GM04503 (cell line): ENCODE measurements at regions not wholly inside any gene's neighbourhood (a gene's known extent, or its start where the extent isn't known, plus 50 kb on each side); places are given as distances from the start of the nearest gene placed in this dataset.

Source experiments
- DNase-seq: peaks from one replicate; pipeline ENCODE4 v3.0.0-alpha.2; 2012; ENCODE audit warnings: low read depth

DNA sequence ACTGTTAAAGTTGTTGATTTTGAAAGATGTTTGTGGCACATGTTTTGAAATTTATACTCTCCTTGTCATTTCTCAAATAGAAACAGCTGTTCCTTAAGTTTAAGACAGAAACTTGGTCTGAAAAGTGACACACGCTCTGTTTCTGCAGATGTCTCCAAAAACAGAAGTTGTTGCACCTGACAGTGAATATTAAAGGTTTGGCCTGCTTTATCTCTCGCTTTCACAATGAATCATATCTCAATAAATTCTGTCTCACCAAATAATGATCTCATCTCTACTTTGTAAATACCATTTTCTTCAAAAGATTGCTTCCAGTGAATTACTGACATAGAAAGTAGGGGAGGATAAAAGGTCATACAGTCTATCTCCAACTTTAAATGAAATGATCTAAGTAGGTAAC lies 294.9 kb upstream of the SYT4 start:
- DNase-seq: no peak

GRCh38 chr18:43574974-43575373 lies 297.7 kb upstream of the SYT4 start:
- DNase-seq: no peak

DNA sequence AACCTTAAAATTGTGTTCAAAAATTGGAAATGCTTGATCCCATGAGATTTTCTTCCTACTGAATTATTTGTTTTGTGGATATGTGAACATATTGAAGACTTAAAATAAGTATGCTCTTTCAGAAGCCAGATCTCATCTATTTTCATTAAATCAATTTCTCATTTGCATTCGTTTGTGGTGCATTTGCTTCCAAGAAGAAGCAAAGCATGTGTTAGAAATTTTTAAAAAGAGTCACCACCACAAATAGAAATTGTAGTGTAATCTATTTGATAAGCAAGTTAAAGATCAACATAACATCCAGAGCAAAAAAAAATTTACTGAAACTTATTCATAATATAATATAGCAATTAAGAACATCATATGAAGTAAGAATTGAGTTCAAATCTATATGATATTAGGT lies 300.9 kb upstream of the SYT4 start:
- no peak for DNase-seq

GRCh38 chr18:43578706-43579105 lies 301.4 kb upstream of the SYT4 start:
- no peak for DNase-seq

DNA sequence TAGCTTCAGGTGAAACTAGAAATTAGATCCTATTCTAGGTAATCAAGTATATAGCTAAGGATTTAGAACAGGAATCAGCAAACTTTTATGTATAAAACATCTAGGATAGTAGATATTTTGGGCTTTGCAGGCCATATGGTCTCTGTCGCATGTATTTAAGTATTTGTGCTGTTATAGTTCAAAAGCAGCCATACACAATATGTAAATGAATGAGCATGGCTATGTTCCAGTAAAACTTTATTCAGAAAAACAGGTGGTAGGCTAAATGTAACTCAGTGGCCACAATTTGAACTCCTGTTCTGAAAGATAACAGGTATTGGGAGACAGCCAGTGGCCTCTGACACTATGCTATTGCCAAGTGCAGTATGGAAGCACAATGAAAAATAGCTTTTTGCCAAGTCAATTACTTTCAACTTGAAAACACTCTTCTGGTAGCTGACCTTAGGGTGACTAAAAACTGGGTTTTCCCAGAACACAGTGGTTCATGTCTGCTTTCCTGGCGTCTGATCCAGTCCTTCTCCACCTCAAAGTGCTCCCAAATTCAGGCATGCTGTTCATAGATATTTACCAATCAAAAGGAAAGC lies 304.7 kb upstream of the SYT4 start:
- DNase-seq: no peak

DNA sequence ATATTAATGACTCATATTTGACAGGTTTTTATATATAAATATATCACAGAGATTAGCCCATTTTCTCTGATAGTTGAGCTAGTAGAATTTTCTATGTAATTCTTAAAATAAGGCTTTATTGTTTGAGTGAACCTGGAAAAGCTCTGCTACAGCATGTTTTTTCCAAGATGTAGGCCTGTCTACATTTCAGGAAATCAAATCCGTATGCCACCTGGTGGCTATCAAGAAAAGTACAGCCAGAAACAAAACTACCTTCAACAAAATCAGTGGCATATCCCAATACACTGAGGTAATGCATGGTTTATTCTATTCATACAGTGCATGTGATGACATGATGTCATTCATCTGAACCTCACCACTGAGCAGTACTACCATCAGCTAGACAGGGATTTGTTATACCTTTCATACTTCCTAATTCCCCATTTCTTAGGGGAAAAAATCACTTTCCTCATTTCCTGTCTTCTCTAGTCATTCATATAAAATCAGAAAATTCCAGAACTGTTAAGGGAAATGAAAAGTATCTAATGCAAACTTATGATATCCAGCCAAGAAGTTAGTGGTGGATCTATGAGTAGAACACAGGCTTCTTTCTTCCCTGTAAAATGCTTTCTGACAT lies 310.4 kb upstream of the SYT4 start:
- no peak for DNase-seq

DNA sequence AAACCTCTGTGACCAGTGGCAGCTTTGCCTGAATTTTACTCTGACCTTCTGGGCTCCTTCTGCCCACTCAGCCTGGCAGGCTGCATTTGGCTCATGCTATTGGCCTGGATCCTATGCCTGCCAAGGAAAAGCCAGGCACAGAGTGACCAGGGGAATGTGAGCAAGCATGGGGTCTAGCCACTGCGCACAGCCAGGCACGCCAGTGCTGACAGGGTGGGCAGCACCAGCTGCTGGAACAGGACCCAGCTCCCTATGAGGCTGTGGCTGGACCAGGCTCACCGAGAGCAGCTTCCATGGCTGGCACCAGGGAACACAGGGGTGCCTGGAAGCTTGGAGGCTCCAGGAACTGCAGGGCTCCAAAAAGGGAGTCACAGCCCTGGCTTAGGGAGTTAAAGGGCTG lies 311.5 kb upstream of the SYT4 start:
- DNase-seq: no peak

GRCh38 chr18:43589611-43590151 lies 312.4 kb upstream of the SYT4 start:
- no peak for DNase-seq

DNA sequence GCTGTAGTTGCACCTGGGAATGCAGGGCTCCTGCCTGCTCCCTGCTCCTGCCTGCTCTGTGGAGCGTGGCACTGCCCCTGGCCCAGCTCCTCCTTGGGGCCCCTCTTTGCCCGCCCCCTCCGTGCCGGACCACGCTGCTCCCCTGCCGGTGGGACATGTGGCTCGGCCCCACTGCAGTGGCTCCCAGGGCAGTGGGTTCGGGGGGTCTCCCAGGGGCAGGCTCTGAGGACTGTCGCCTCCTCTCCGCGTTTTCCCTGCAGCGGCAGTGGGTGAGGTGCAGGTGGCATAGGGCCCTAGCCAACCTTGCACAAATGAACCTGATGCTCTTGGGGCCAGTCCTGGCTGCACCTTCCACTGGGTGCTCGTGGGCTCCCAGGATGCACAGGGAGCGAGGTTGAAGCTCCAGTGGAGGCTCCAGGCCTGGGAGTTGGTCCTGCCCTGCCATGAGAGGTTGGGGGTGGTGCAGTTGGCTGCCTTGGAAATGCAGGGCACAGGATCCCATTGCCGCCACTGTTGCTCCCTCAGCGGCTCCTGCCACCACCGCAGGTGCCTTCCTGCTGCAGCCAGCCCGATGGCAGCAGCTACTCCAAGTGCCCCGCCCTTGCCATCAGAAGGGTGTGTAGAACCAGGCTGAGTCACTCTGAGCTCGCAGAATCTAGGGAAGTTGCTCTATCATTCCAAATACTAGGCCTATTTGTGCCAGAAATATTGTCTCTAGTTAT lies 313.1 kb upstream of the SYT4 start:
- no peak for DNase-seq

DNA sequence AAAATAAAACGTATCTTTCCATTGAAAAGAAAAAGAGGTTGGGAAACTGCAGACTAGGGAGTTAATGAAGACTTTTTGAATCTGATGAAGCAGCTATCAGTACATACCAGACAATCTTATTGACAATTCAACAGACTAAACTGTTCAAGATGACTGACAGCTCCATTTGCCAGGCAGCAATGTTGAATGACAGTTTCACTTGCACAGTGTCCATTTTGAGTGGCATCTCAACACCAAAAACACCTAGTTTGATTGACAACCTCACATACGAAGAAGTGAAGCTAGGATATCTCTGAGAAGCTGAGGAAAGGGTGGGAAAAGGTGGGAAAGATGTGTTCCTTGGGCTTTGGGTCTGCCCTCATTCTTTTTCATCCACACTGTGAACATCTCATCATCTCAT lies 315.0 kb upstream of the SYT4 start:
- no peak for DNase-seq

- DNase-seq: no peak
Measured at GRCh38 chr18:43596105-43596712, 318.9 kb upstream of the SYT4 start.

DNA sequence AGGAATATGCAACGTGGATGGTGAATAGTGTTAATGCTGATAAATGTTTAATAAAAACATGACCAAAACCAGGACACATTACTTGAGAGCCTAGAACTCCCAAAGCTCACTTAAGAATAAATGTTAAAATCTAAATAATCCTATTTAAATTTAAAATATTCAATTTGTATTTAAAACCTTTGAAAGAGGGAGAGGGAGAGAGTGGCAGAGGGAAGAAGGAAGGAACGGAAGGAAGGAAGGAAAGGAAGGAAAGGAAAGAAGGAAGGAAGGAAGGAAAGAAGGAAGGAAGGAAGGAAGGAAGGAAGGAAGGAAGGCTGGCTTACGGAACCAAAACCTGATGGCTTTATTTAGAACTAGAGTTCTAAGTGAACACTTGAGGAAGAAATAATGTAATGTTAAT lies 324.1 kb upstream of the SYT4 start:
- no peak for DNase-seq

- no peak for DNase-seq
Measured at GRCh38 chr18:43605224-43605623, 327.9 kb upstream of the SYT4 start.

GRCh38 chr18:43606795-43607194 lies 329.5 kb upstream of the SYT4 start:
- DNase-seq: no peak

GRCh38 chr18:43620936-43621335 lies 343.6 kb upstream of the SYT4 start:
- DNase-seq: no peak

DNA sequence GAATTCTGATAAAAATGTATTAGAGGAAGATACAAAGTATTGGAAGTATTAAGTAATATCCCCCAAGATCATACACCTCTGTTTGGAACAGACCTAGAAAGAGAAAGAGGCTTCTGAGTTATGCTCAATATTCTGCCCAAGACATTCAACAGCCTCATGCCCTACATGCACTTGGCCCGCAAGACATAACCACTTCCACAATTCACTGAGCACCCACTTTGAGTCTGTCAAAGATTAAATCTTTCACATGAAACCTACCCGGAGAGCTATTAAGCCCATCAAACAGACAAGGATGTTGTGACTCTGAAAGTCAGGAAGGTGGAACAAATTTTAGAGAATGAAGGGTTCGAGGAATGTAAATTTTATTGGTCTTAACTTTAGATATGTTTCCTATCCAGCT lies 344.7 kb upstream of the SYT4 start:
- no peak for DNase-seq

GRCh38 chr18:43625582-43625981 lies 348.3 kb upstream of the SYT4 start:
- no peak for DNase-seq

DNA sequence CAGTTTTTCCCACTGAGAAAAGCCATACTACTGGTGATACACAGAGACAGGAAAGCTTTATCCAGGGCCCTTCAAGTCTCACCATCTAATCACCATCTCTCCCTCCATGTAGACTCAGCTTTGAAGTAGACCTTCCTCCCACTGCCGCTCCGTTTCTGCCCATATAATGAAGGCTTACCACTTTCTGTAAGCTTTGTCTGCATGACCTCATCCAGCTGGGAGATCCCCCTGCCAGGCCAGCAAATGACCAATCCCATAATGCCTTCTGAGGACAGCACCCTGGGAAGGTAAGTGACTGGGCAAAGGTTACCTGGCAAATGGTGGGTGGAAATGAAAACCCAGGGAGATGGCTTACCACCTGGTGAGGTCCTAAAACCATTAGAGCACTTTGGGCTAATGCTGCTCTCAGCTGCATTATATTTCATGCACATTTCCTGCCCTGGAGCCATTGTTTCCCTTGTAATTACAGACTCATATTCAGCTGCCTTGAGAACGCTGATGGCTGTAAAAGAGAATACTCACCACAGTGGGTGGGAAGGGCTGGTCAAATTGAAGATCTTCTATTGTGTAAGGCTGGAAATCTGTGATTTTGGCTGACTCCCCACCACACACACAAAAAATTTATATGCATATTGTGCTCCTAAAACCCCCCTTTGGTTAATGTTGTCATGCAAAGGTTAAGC lies 350.7 kb upstream of the SYT4 start:
- no peak for DNase-seq

GRCh38 chr18:43634994-43635393 lies 357.7 kb upstream of the SYT4 start:
- DNase-seq: no peak

DNA sequence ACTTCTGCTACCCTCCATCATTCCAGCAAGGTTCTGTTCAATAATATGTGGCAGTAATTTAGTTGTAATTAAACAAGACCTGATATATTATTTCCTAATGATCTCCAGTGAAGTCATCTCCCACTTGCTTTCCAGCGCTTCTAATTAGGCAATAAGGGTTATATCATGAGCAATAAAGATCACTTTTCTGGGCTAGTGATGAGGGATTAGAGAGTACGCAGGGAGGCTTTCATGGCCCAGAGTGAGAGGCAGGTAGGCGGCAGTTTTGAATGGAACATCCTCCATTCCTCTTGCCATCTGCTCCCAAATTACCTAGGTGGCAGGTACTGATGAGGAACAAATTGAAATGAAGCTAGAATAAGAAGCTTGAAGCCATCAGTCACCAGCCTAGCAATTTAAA lies 358.1 kb upstream of the SYT4 start:
- DNase-seq: no peak

DNA sequence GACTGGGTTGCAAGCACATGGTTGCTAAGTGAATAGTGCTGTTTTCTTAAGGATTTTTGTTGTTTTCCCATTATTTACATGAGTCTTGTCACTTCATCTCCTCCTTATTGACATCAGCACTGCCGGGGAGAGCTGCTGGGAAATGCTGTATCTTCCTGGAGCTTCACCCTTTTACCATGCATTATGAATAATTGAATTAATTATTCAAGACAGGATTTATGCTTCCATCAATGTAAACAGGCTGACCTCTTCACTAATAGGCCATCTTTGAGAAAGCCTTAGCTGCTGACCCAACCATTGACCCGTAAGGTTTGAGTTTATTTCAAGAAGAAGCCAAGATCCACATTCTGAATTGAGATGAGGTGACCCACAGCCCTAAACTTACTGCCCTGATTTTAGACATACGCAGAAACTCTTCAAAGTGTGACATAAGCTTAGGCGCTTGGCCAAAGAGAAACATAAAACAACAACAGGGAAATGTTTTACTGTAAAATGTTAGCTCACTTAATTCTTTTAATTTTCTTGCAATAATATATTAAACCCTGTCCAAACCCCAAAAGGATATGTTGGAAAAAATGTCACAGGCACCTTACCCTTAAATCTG lies 365.5 kb upstream of the SYT4 start:
- DNase-seq: no peak

DNA sequence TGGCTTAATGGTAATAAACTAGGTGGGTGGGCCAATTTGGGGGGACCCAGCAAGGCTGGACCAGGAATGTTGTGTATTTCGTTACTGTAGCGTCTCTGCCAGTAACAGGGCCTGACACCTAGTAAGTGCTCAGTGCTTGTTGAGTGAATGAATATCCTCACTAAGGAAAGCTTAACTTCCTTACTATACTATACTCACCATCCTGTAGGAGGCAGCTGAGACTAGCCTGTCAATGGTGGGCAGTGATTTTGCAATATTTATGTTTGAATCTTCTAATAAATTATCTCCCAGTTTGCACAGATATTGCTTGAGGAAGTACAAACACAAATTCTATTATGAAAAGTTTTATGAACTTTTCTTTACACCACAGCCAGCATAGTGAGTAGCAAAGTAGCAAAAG lies 370.7 kb upstream of the SYT4 start:
- DNase-seq: no peak
